ENCODE measurements at regions not wholly inside any gene's neighbourhood (a gene's known extent, or its start where the extent isn't known, plus 50 kb on each side); places are given as distances from the start of the nearest gene placed in this dataset.

- no peak overlapping the region for H3K4me2 ChIP-seq (ENCODE audit: low read length)
- no peak overlapping the region for H3K4me3 ChIP-seq (ENCODE audit: low read length)
- H2BK120ac ChIP-seq (ENCODE audit: low read depth, low read length), result no peak overlapping the region
- no peak overlapping the region for H2BK15ac ChIP-seq (replicated peaks; ENCODE audit: low read depth)
- no peaks in the 10 kb centered on the region for H3K4me1 ChIP-seq (ENCODE audit: control insufficient read depth, low read depth, low read length)
- H3K27me3 ChIP-seq (ENCODE audit: insufficient read depth, low read length, poor library complexity), result no peaks in the 10 kb centered on the region
- DNase-seq, result no peak
- H3K23ac ChIP-seq (ENCODE audit: low read length), result no peak overlapping the region
- no peak overlapping the region for H4K8ac ChIP-seq (ENCODE audit: low read depth, low read length)
- H3K18ac ChIP-seq (ENCODE audit: low read length), result no peak overlapping the region
- H3K56ac ChIP-seq (ENCODE audit: low read length), result no peak overlapping the region
- WGBS (ENCODE audit: extremely low coverage, insufficient coverage, low lambda C conversion rate), result no CpG with 5 or more reads among the region's 2 CpGs
- H3K9ac ChIP-seq (ENCODE audit: low read length), result no peak overlapping the region
- no peaks in the 10 kb centered on the region for H3K79me1 ChIP-seq (ENCODE audit: low read length)
- no peak overlapping the region for H2BK5ac ChIP-seq (ENCODE audit: low read length)
- no peaks in the 10 kb centered on the region for H3K36me3 ChIP-seq (ENCODE audit: control insufficient read depth, insufficient read depth, low read length)
- no peaks in the 10 kb centered on the region for H3K79me2 ChIP-seq (ENCODE audit: control insufficient read depth, insufficient read depth, low read length)
- H4K5ac ChIP-seq (ENCODE audit: low read length), result no peak overlapping the region
- no peak overlapping the region for H3K27ac ChIP-seq (ENCODE audit: low read depth, low read length)
- H3K4ac ChIP-seq (ENCODE audit: low read depth, low read length), result no peak overlapping the region
- no peak overlapping the region for H2AK5ac ChIP-seq (ENCODE audit: low read length)
Observed at GRCh38 chr6:99187429-99187828, 162.0 kb downstream of the FAXC start.

GRCh38 chr6:99186417-99186816 lies 163.1 kb downstream of the FAXC start:
- no peak overlapping the region for H3K4ac ChIP-seq (ENCODE audit: low read depth, low read length)
- no peak overlapping the region for H4K8ac ChIP-seq (ENCODE audit: low read depth, low read length)
- H3K23ac ChIP-seq (ENCODE audit: low read length), result no peak overlapping the region
- H3K56ac ChIP-seq (ENCODE audit: low read length), result no peak overlapping the region
- no peak overlapping the region for H3K4me3 ChIP-seq (ENCODE audit: low read length)
- H3K27me3 ChIP-seq (ENCODE audit: insufficient read depth, low read length, poor library complexity), result no peaks in the 10 kb centered on the region
- no peak overlapping the region for H2AK5ac ChIP-seq (ENCODE audit: low read length)
- H3K27ac ChIP-seq (ENCODE audit: low read depth, low read length), result no peak overlapping the region
- no peaks in the 10 kb centered on the region for H3K79me2 ChIP-seq (ENCODE audit: control insufficient read depth, insufficient read depth, low read length)
- WGBS (ENCODE audit: extremely low coverage, insufficient coverage, low lambda C conversion rate), result no CpG with 5 or more reads among the region's 2 CpGs
- H2BK5ac ChIP-seq (ENCODE audit: low read length), result no peak overlapping the region
- no peak overlapping the region for H4K5ac ChIP-seq (ENCODE audit: low read length)
- no peaks in the 10 kb centered on the region for H3K4me1 ChIP-seq (ENCODE audit: control insufficient read depth, low read depth, low read length)
- no peak overlapping the region for H2BK120ac ChIP-seq (ENCODE audit: low read depth, low read length)
- no peak overlapping the region for H2BK15ac ChIP-seq (replicated peaks; ENCODE audit: low read depth)
- H3K79me1 ChIP-seq (ENCODE audit: low read length), result no peaks in the 10 kb centered on the region
- H3K9ac ChIP-seq (ENCODE audit: low read length), result no peak overlapping the region
- no peak overlapping the region for H3K18ac ChIP-seq (ENCODE audit: low read length)
- no peak overlapping the region for H3K4me2 ChIP-seq (ENCODE audit: low read length)
- no peaks in the 10 kb centered on the region for H3K36me3 ChIP-seq (ENCODE audit: control insufficient read depth, insufficient read depth, low read length)
- no peak for DNase-seq

GRCh38 chr6:99185525-99185924 lies 163.9 kb downstream of the FAXC start:
- Histone ChIP-seq H3K4me1 (ENCODE audit: control insufficient read depth, low read depth, low read length) (no peaks in the 10 kb centered on the region), H2BK5ac (ENCODE audit: low read length) (no peak overlapping the region), H3K36me3 (ENCODE audit: control insufficient read depth, insufficient read depth, low read length) (no peaks in the 10 kb centered on the region), H4K5ac (ENCODE audit: low read length) (no peak overlapping the region), H3K79me1 (ENCODE audit: low read length) (no peaks in the 10 kb centered on the region), H3K23ac (ENCODE audit: low read length) (no peak overlapping the region), H2BK15ac (replicated peaks; ENCODE audit: low read depth) (no peak overlapping the region), H2BK120ac (ENCODE audit: low read depth, low read length) (no peak overlapping the region), H3K56ac (ENCODE audit: low read length) (no peak overlapping the region), H3K27ac (ENCODE audit: low read depth, low read length) (no peak overlapping the region), H3K9ac (ENCODE audit: low read length) (no peak overlapping the region), H3K18ac (ENCODE audit: low read length) (no peak overlapping the region), H3K4me3 (ENCODE audit: low read length) (no peak overlapping the region), H3K79me2 (ENCODE audit: control insufficient read depth, insufficient read depth, low read length) (no peaks in the 10 kb centered on the region), H3K4ac (ENCODE audit: low read depth, low read length) (no peak overlapping the region), H2AK5ac (ENCODE audit: low read length) (no peak overlapping the region), H4K8ac (ENCODE audit: low read depth, low read length) (no peak overlapping the region), H3K27me3 (ENCODE audit: insufficient read depth, low read length, poor library complexity) (no peaks in the 10 kb centered on the region), H3K4me2 (ENCODE audit: low read length) (no peak overlapping the region)
- WGBS (ENCODE audit: extremely low coverage, insufficient coverage, low lambda C conversion rate), result no CpG with 5 or more reads among the region's 5 CpGs
- DNase-seq, result no peak

- no peak overlapping the region for H3K9ac ChIP-seq (ENCODE audit: low read length)
- no peaks in the 10 kb centered on the region for H3K79me1 ChIP-seq (ENCODE audit: low read length)
- H2BK5ac ChIP-seq (ENCODE audit: low read length), result no peak overlapping the region
- H3K27me3 ChIP-seq (ENCODE audit: insufficient read depth, low read length, poor library complexity), result no peaks in the 10 kb centered on the region
- no peak overlapping the region for H3K23ac ChIP-seq (ENCODE audit: low read length)
- DNase-seq, result no peak
- H2AK5ac ChIP-seq (ENCODE audit: low read length), result no peak overlapping the region
- no peak overlapping the region for H3K4me3 ChIP-seq (ENCODE audit: low read length)
- no peak overlapping the region for H3K4me2 ChIP-seq (ENCODE audit: low read length)
- no peaks in the 10 kb centered on the region for H3K79me2 ChIP-seq (ENCODE audit: control insufficient read depth, insufficient read depth, low read length)
- H4K8ac ChIP-seq (ENCODE audit: low read depth, low read length), result no peak overlapping the region
- no peak overlapping the region for H3K56ac ChIP-seq (ENCODE audit: low read length)
- no peaks in the 10 kb centered on the region for H3K4me1 ChIP-seq (ENCODE audit: control insufficient read depth, low read depth, low read length)
- no peak overlapping the region for H2BK120ac ChIP-seq (ENCODE audit: low read depth, low read length)
- H3K18ac ChIP-seq (ENCODE audit: low read length), result no peak overlapping the region
- H3K36me3 ChIP-seq (ENCODE audit: control insufficient read depth, insufficient read depth, low read length), result no peaks in the 10 kb centered on the region
- no peak overlapping the region for H2BK15ac ChIP-seq (replicated peaks; ENCODE audit: low read depth)
- H3K27ac ChIP-seq (ENCODE audit: low read depth, low read length), result no peak overlapping the region
- no peak overlapping the region for H4K5ac ChIP-seq (ENCODE audit: low read length)
- H3K4ac ChIP-seq (ENCODE audit: low read depth, low read length), result no peak overlapping the region
- WGBS (ENCODE audit: extremely low coverage, insufficient coverage, low lambda C conversion rate), result no CpG with 5 or more reads among the region's 2 CpGs
Observed at GRCh38 chr6:99184696-99185095, 164.8 kb downstream of the FAXC start.

GRCh38 chr6:99183066-99183465 lies 166.4 kb downstream of the FAXC start:
- Histone ChIP-seq H3K27me3 (ENCODE audit: insufficient read depth, low read length, poor library complexity) (no peaks in the 10 kb centered on the region), H3K79me1 (ENCODE audit: low read length) (no peaks in the 10 kb centered on the region), H3K18ac (ENCODE audit: low read length) (no peak overlapping the region), H4K8ac (ENCODE audit: low read depth, low read length) (no peak overlapping the region), H3K9ac (ENCODE audit: low read length) (no peak overlapping the region), H3K4me1 (ENCODE audit: control insufficient read depth, low read depth, low read length) (no peaks in the 10 kb centered on the region), H3K4me3 (ENCODE audit: low read length) (no peak overlapping the region), H3K56ac (ENCODE audit: low read length) (no peak overlapping the region), H3K36me3 (ENCODE audit: control insufficient read depth, insufficient read depth, low read length) (no peaks in the 10 kb centered on the region), H3K23ac (ENCODE audit: low read length) (no peak overlapping the region), H2BK5ac (ENCODE audit: low read length) (no peak overlapping the region), H3K4ac (ENCODE audit: low read depth, low read length) (no peak overlapping the region), H2AK5ac (ENCODE audit: low read length) (no peak overlapping the region), H3K79me2 (ENCODE audit: control insufficient read depth, insufficient read depth, low read length) (no peaks in the 10 kb centered on the region), H2BK120ac (ENCODE audit: low read depth, low read length) (no peak overlapping the region), H3K4me2 (ENCODE audit: low read length) (no peak overlapping the region), H4K5ac (ENCODE audit: low read length) (no peak overlapping the region), H2BK15ac (replicated peaks; ENCODE audit: low read depth) (no peak overlapping the region), H3K27ac (ENCODE audit: low read depth, low read length) (no peak overlapping the region)
- no CpG with 5 or more reads among the region's 1 CpG for WGBS (ENCODE audit: extremely low coverage, insufficient coverage, low lambda C conversion rate)
- no peak for DNase-seq

GRCh38 chr6:99181174-99181573 lies 168.3 kb downstream of the FAXC start:
- no CpG with 5 or more reads among the region's 1 CpG for WGBS (ENCODE audit: extremely low coverage, insufficient coverage, low lambda C conversion rate)

More at GRCh38 chr6:99181174-99181573, 168.3 kb downstream of the FAXC start:
- Histone ChIP-seq H3K18ac (ENCODE audit: low read length) (no peak overlapping the region), H4K5ac (ENCODE audit: low read length) (no peak overlapping the region), H3K56ac (ENCODE audit: low read length) (no peak overlapping the region), H3K36me3 (ENCODE audit: control insufficient read depth, insufficient read depth, low read length) (no peaks in the 10 kb centered on the region), H3K79me2 (ENCODE audit: control insufficient read depth, insufficient read depth, low read length) (no peaks in the 10 kb centered on the region), H2AK5ac (ENCODE audit: low read length) (no peak overlapping the region), H3K27me3 (ENCODE audit: insufficient read depth, low read length, poor library complexity) (no peaks in the 10 kb centered on the region), H3K23ac (ENCODE audit: low read length) (no peak overlapping the region), H3K4me1 (ENCODE audit: control insufficient read depth, low read depth, low read length) (no peaks in the 10 kb centered on the region), H3K27ac (ENCODE audit: low read depth, low read length) (no peak overlapping the region), H3K9ac (ENCODE audit: low read length) (no peak overlapping the region), H3K4me3 (ENCODE audit: low read length) (no peak overlapping the region), H2BK120ac (ENCODE audit: low read depth, low read length) (no peak overlapping the region), H3K4ac (ENCODE audit: low read depth, low read length) (no peak overlapping the region), H4K8ac (ENCODE audit: low read depth, low read length) (no peak overlapping the region), H2BK5ac (ENCODE audit: low read length) (no peak overlapping the region), H3K79me1 (ENCODE audit: low read length) (no peaks in the 10 kb centered on the region), H3K4me2 (ENCODE audit: low read length) (no peak overlapping the region), H2BK15ac (replicated peaks; ENCODE audit: low read depth) (no peak overlapping the region)
- DNase-seq, result no peak
